ENCODE measurements at regions not wholly inside any gene's neighbourhood (a gene's known extent, or its start where the extent isn't known, plus 50 kb on each side); places are given as distances from the start of the nearest gene placed in this dataset.

- Histone ChIP-seq H3K27ac (no peak overlapping the region), H3K27me3 (no peaks in the 10 kb centered on the region), H3K4me1 (peaks cover 0 to 6% of the 10 kb centered on the region in 2 donors), H3K4me3 (replicated peaks in 1 of 3) (no peak overlapping the region), H3K9me3 (no peaks in the 10 kb centered on the region), H3K36me3 (no peaks in the 10 kb centered on the region)
- 85 to 92% methylated on average over 5 of the region's 5 CpGs for WGBS, 2 donors
- intact Hi-C loops (cut with DNase I), result no loop called here
- DNase-seq, result no peak
- TF ChIP-seq CTCF (IDR thresholded peaks at IDR 0.05), result no peak
- TF ChIP-seq POLR2A (IDR thresholded peaks at IDR 0.05), result no peak
Measured at GRCh38 chr16:9261376-9261775, 169.9 kb downstream of the HAPSTR1 start.

GRCh38 chr16:9262941-9263715 is 171.7 kb downstream of the HAPSTR1 start:
- intact Hi-C loops (cut with DNase I), result no loop called here
- Histone ChIP-seq H3K36me3 (no peaks in the 10 kb centered on the region), H3K27me3 (no peaks in the 10 kb centered on the region), H3K4me1 (peaks cover 0 to 6% of the 10 kb centered on the region in 2 donors), H3K4me3 (replicated peaks in 1 of 3) (no peak overlapping the region), H3K27ac (no peak overlapping the region), H3K9me3 (no peaks in the 10 kb centered on the region)
- TF ChIP-seq CTCF (IDR thresholded peaks at IDR 0.05), result no peak
- TF ChIP-seq POLR2A (IDR thresholded peaks at IDR 0.05), result no peak
- whole genome bisulfite sequencing, 2 donors, result 79 to 82% methylated on average over 15 of the region's 15 CpGs
- DNase-seq, result no peak

GRCh38 chr16:9264067-9264466 is 172.6 kb downstream of the HAPSTR1 start:
- 59 to 60% methylated on average over 5 of the region's 5 CpGs for WGBS, 2 donors
- DNase-seq, result no peak
- TF ChIP-seq CTCF (IDR thresholded peaks at IDR 0.05) (no peak), POLR2A (IDR thresholded peaks at IDR 0.05) (no peak)
- intact Hi-C loops (cut with DNase I), result no loop called here
- H3K27ac ChIP-seq, result no peak overlapping the region
- no peaks in the 10 kb centered on the region for H3K9me3 ChIP-seq
- no peaks in the 10 kb centered on the region for H3K36me3 ChIP-seq
- H3K4me3 ChIP-seq (replicated peaks in 1 of 3), result no peak overlapping the region
- no peaks in the 10 kb centered on the region for H3K27me3 ChIP-seq
- H3K4me1 ChIP-seq, result peaks cover 0 to 6% of the 10 kb centered on the region in 2 donors

GRCh38 chr16:9268446-9268845 is 177.0 kb downstream of the HAPSTR1 start:
- DNase-seq, result no peak
- Histone ChIP-seq H3K36me3 (no peaks in the 10 kb centered on the region), H3K27ac (no peak overlapping the region), H3K27me3 (no peaks in the 10 kb centered on the region), H3K9me3 (no peaks in the 10 kb centered on the region), H3K4me3 (replicated peaks in 1 of 3) (no peak overlapping the region), H3K4me1 (no peaks in the 10 kb centered on the region)
- intact Hi-C loops (cut with DNase I), result no loop called here
- WGBS, 2 donors, result 66 to 76% methylated on average over 4 of the region's 4 CpGs
- TF ChIP-seq POLR2A (IDR thresholded peaks at IDR 0.05), result no peak
- TF ChIP-seq CTCF (IDR thresholded peaks at IDR 0.05), result no peak

- Histone ChIP-seq H3K9me3 (no peaks in the 10 kb centered on the region), H3K4me3 (replicated peaks in 1 of 3) (no peak overlapping the region), H3K4me1 (no peaks in the 10 kb centered on the region), H3K27me3 (no peaks in the 10 kb centered on the region), H3K36me3 (no peaks in the 10 kb centered on the region), H3K27ac (no peak overlapping the region)
- 66 to 83% methylated on average over 2 of the region's 2 CpGs for WGBS, 2 donors
- DNase-seq, result no peak
- TF ChIP-seq CTCF (IDR thresholded peaks at IDR 0.05), result no peak
- TF ChIP-seq POLR2A (IDR thresholded peaks at IDR 0.05), result no peak
- intact Hi-C loops (cut with DNase I), result no loop called here
Measured at GRCh38 chr16:9270424-9270823, 179.0 kb downstream of the HAPSTR1 start.

All from thyroid gland (tissue), 4 donors.